Gastroesophageal sphincter (tissue), 4 donors: ENCODE measurements at regions not wholly inside any gene's neighbourhood (a gene's known extent, or its start where the extent isn't known, plus 50 kb on each side); places are given as distances from the start of the nearest gene placed in this dataset.

Experiments used
- ATAC-seq: fragments of 150-250 bp; one replicate; pipeline ENCODE4 v1.9.1; 2016; ENCODE audit warnings: mild to moderate bottlenecking, moderate library complexity
- H3K27ac ChIP-seq, 4 donors: fragments of 200-600 bp; sonication (generic) in 3 of 4; 1 replicate in 3 of 4; 2 replicates in 1 of 4; pipeline ENCODE4 v1.5.1; 2016 to 2019
- H3K27me3 ChIP-seq: fragments of 200-600 bp; sonication (generic); one replicate; pipeline ENCODE4 v1.5.1; 2019
- H3K36me3 ChIP-seq, 2 donors: fragments of 200-600 bp; sonication (generic); one replicate each; pipeline ENCODE4 v1.5.1; 2019; ENCODE audit warnings: control low read depth in 1 of 2
- H3K4me1 ChIP-seq, 3 donors: fragments of 200-600 bp; sonication (generic); 1 replicate in 2 of 3; 2 replicates in 1 of 3; pipeline ENCODE4 v1.5.1; 2016 to 2019; ENCODE audit warnings: control low read depth in 2 of 3
- H3K4me3 ChIP-seq, 2 donors: fragments of 200-600 bp; sonication (generic); one replicate each; pipeline ENCODE4 v1.5.1; 2019; ENCODE audit warnings: mild to moderate bottlenecking in 1 of 2, moderate library complexity in 1 of 2
- H3K9me3 ChIP-seq, 3 donors: fragments of 200-600 bp; sonication (generic); one replicate each; pipeline ENCODE4 v1.5.1; 2017 to 2019; ENCODE audit warnings: control low read depth in 2 of 3
- CTCF ChIP-seq, 4 experiments: fragments of 200-600 bp in 2 of 4; fragments of 450-650 bp in 2 of 4; sonication (generic) in 1 of 4; IDR thresholded peaks; one replicate each; pipeline ENCODE4 v1.5.1; 2017 to 2019; ENCODE audit warnings: antibody characterized with exemption in 4 of 4, mild to moderate bottlenecking in 2 of 4, moderate library complexity in 2 of 4
- EP300 ChIP-seq: sonication (generic); formaldehyde crosslinking; IDR thresholded peaks from one replicate; pipeline ENCODE4 v1.6.1; 2017; ENCODE audit warnings: antibody characterized with exemption, mild to moderate bottlenecking
- POLR2A ChIP-seq, 2 donors: fragments of 450-650 bp; IDR thresholded peaks; one replicate each; pipeline ENCODE4 v1.6.1; 2017; ENCODE audit warnings: antibody characterized with exemption in 2 of 2, mild to moderate bottlenecking in 2 of 2, moderate library complexity in 1 of 2
- POLR2AphosphoS5 ChIP-seq: sonication (generic); formaldehyde crosslinking; IDR thresholded peaks from one replicate; pipeline ENCODE4 v1.6.1; 2017; ENCODE audit warnings: antibody characterized with exemption
- WGBS, 2 donors: methylation state at CpG; one replicate each; pipeline ENCODE4 v1.1.5; 2018; ENCODE audit warnings: low coverage in 1 of 2; 5-methylcytosine and 5-hydroxymethylcytosine counted together

- ATAC-seq = no peak
- Histone ChIP-seq H3K9me3 (peaks cover 0 to 16% (median 0%) of the 10 kb centered on the region in 3 donors), H3K27me3 (no peaks in the 10 kb centered on the region), H3K27ac (no peak overlapping the region), H3K36me3 (no peaks in the 10 kb centered on the region), H3K4me3 (no peak overlapping the region), H3K4me1 (no peaks in the 10 kb centered on the region)
- no peak for TF ChIP-seq CTCF (IDR thresholded peaks at IDR 0.05)
- TF ChIP-seq POLR2A (IDR thresholded peaks at IDR 0.05) = no peak
- no peak for TF ChIP-seq EP300
- TF ChIP-seq POLR2AphosphoS5 = no peak
- WGBS, 2 donors = 0 to 29% methylated on average over 1 of the region's 1 CpG
Measured at GRCh38 chr10:56823849-56824248, 462.8 kb upstream of the ZWINT start.

- no peak for TF ChIP-seq POLR2A (IDR thresholded peaks at IDR 0.05)
- TF ChIP-seq POLR2AphosphoS5 = no peak
- TF ChIP-seq EP300 = no peak
- no peak for TF ChIP-seq CTCF (IDR thresholded peaks at IDR 0.05)
- Histone ChIP-seq H3K4me3 (no peak overlapping the region), H3K27ac (no peak overlapping the region), H3K9me3 (no peaks in the 10 kb centered on the region), H3K36me3 (no peaks in the 10 kb centered on the region), H3K27me3 (no peaks in the 10 kb centered on the region), H3K4me1 (no peaks in the 10 kb centered on the region)
- ATAC-seq = no peak
- WGBS, 2 donors = 6 to 17% methylated on average over 1 of the region's 1 CpG
Measured at GRCh38 chr10:56805022-56805421, 444.0 kb upstream of the ZWINT start.

- no peak overlapping the region for H3K4me3 ChIP-seq
- H3K36me3 ChIP-seq = no peaks in the 10 kb centered on the region
- H3K27ac ChIP-seq = no peak overlapping the region
- no peaks in the 10 kb centered on the region for H3K27me3 ChIP-seq
- H3K4me1 ChIP-seq = no peaks in the 10 kb centered on the region
- 95% methylated on average over 3 of the region's 3 CpGs; no CpG with 5 or more reads in 1 of the 2 donors for WGBS, 2 donors
- no peak for ATAC-seq
- H3K9me3 ChIP-seq = no peaks in the 10 kb centered on the region
- TF ChIP-seq POLR2AphosphoS5 (no peak), POLR2A (IDR thresholded peaks at IDR 0.05) (no peak), EP300 (no peak), CTCF (IDR thresholded peaks at IDR 0.05) (no peak)
Measured at GRCh38 chr10:56785292-56785691, 424.2 kb upstream of the ZWINT start.

GRCh38 chr10:56782503-56782902 is 421.4 kb upstream of the ZWINT start:
- Histone ChIP-seq H3K36me3 (no peaks in the 10 kb centered on the region), H3K4me1 (no peaks in the 10 kb centered on the region), H3K27me3 (no peaks in the 10 kb centered on the region), H3K4me3 (no peak overlapping the region), H3K9me3 (no peaks in the 10 kb centered on the region), H3K27ac (no peak overlapping the region)
- no peak for TF ChIP-seq CTCF (IDR thresholded peaks at IDR 0.05)
- TF ChIP-seq POLR2A (IDR thresholded peaks at IDR 0.05) = no peak
- TF ChIP-seq POLR2AphosphoS5 = no peak
- TF ChIP-seq EP300 = no peak
- 41 to 47% methylated on average over 4 of the region's 4 CpGs for WGBS, 2 donors
- ATAC-seq = no peak

- 60% methylated on average over 1 of the region's 1 CpG; no CpG with 5 or more reads in 1 of the 2 donors for whole genome bisulfite sequencing, 2 donors
- no peaks in the 10 kb centered on the region for H3K36me3 ChIP-seq
- peaks cover 0 to 10% (median 0%) of the 10 kb centered on the region in 3 donors for H3K9me3 ChIP-seq
- ATAC-seq = no peak
- H3K4me3 ChIP-seq = no peak overlapping the region
- H3K27me3 ChIP-seq = no peaks in the 10 kb centered on the region
- H3K27ac ChIP-seq = no peak overlapping the region
- no peaks in the 10 kb centered on the region for H3K4me1 ChIP-seq
- TF ChIP-seq CTCF (IDR thresholded peaks at IDR 0.05) (no peak), EP300 (no peak), POLR2A (IDR thresholded peaks at IDR 0.05) (no peak), POLR2AphosphoS5 (no peak)
Measured at GRCh38 chr10:56771343-56771742, 410.3 kb upstream of the ZWINT start.
